ENCODE measurements at regions not wholly inside any gene's neighbourhood (a gene's known extent, or its start where the extent isn't known, plus 50 kb on each side); places are given as distances from the start of the nearest gene placed in this dataset.

- TF ChIP-seq CTCF (IDR thresholded peaks at IDR 0.05; ENCODE audit: low read length), result no peak
- no peak for TF ChIP-seq EZH2 (IDR thresholded peaks at IDR 0.05; ENCODE audit: borderline replicate concordance, low read length)
Observed at GRCh38 chr4:22030307-22030706, 81.7 kb upstream of the KCNIP4 start.
